SK-N-SH (cell line): ENCODE measurements at regions not wholly inside any gene's neighbourhood (a gene's known extent, or its start where the extent isn't known, plus 50 kb on each side); places are given as distances from the start of the nearest gene placed in this dataset.

Experiments used
- CTCF ChIA-PET: fragments of 300-600, 350-600 bp; formaldehyde crosslinking; extraction: SDS; loops from one replicate; lab custom pipeline; 2021; lab: Yijun Ruan, JAX
- POLR2A ChIA-PET: fragments of 350-600 bp; sonication (Branson Sonifier 250); formaldehyde crosslinking; extraction: SDS; loops from one replicate; lab custom pipeline; 2020; ENCODE audit warnings: antibody characterized with exemption, inconsistent platforms; lab: Yijun Ruan, JAX
- DNase-seq: peaks from one replicate; pipeline ENCODE4 v3.0.0; 2012
- H2AFZ ChIP-seq: fragments of 200-600 bp; sonication (generic); 2 replicates; pipeline ENCODE4 v1.8.1; 2016; ENCODE audit warnings: antibody characterized with exemption, mild to moderate bottlenecking, low read depth
- H3F3A ChIP-seq: fragments of 200-600 bp; sonication (generic); replicated peaks from 2 replicates; pipeline ENCODE3; 2016; ENCODE audit warnings: antibody characterized with exemption, mild to moderate bottlenecking; ENCODE audit not compliant: insufficient read depth
- H3K27ac ChIP-seq, 2 experiments: fragments of 200-500 bp in 1 of 2; fragments of 200-600 bp in 1 of 2; sonication (Bioruptor generic) in 1 of 2; sonication (generic), shearing (Covaris generic) in 1 of 2; 2 replicates each; pipeline versions ENCODE4 v1.5.1 to v1.6.1; 2014 to 2016; ENCODE audit warnings: low read depth in 2 of 2, inconsistent platforms in 1 of 2, low read length in 1 of 2, mild to moderate bottlenecking in 1 of 2, mixed read lengths in 1 of 2
- H3K27me3 ChIP-seq: fragments of 200-600 bp; sonication (generic), shearing (Covaris generic); 2 replicates; pipeline ENCODE4 v1.6.1; 2016; ENCODE audit warnings: mixed run types; ENCODE audit not compliant: insufficient read depth
- H3K36me3 ChIP-seq, 2 experiments: fragments of 200-500 bp in 1 of 2; fragments of 200-600 bp in 1 of 2; sonication (Bioruptor generic) in 1 of 2; sonication (generic) in 1 of 2; replicated peaks in 1 of 2; 2 replicates each; pipeline versions ENCODE3 to v1.5.1; 2014 to 2016; ENCODE audit warnings: low read length in 1 of 2, mild to moderate bottlenecking in 1 of 2; ENCODE audit not compliant: insufficient read depth in 2 of 2, control insufficient read depth in 1 of 2
- H3K4me1 ChIP-seq, 2 experiments: fragments of 200-500 bp in 1 of 2; fragments of 200-600 bp in 1 of 2; sonication (Bioruptor generic) in 1 of 2; sonication (generic), shearing (Covaris generic) in 1 of 2; 2 replicates each; pipeline versions ENCODE4 v1.5.1 to v1.6.1; 2014 to 2016; ENCODE audit warnings: low read depth in 1 of 2, low read length in 1 of 2, mixed run types in 1 of 2; ENCODE audit not compliant: insufficient read depth in 2 of 2, control insufficient read depth in 1 of 2
- H3K4me2 ChIP-seq: fragments of 200-600 bp; sonication (generic), shearing (Covaris generic); 2 replicates; pipeline ENCODE4 v1.6.1; 2017; ENCODE audit warnings: mixed run types
- H3K4me3 ChIP-seq, 2 experiments: fragments of 200-500 bp in 1 of 2; fragments of 200-600 bp in 1 of 2; sonication (Bioruptor generic) in 1 of 2; sonication (generic), shearing (Covaris generic) in 1 of 2; 2 replicates each; pipeline versions ENCODE4 v1.5.1 to v1.8.1; 2014 to 2016; ENCODE audit warnings: low read depth in 2 of 2, inconsistent platforms in 1 of 2, low read length in 1 of 2, mild to moderate bottlenecking in 1 of 2, mixed read lengths in 1 of 2, moderate library complexity in 1 of 2
- H3K79me2 ChIP-seq: fragments of 200-600 bp; sonication (generic); 2 replicates; pipeline ENCODE4 v1.8.1; 2017; ENCODE audit warnings: mild to moderate bottlenecking; ENCODE audit not compliant: insufficient read depth
- H3K9ac ChIP-seq: fragments of 200-600 bp; sonication (generic); 2 replicates; pipeline ENCODE4 v1.6.1; 2017; ENCODE audit warnings: mixed run types
- H3K9me2 ChIP-seq: fragments of 200-600 bp; sonication (generic); 2 replicates; pipeline ENCODE4 v1.6.1; 2017; ENCODE audit warnings: mixed run types
- H3K9me3 ChIP-seq: fragments of 200-600 bp; sonication (generic); 2 replicates; pipeline ENCODE4 v1.6.1; 2017; ENCODE audit warnings: mixed run types, mild to moderate bottlenecking, moderate library complexity
- H4K20me1 ChIP-seq: fragments of 200-600 bp; sonication (generic); 2 replicates; pipeline ENCODE4 v1.6.1; 2017; ENCODE audit warnings: mild to moderate bottlenecking, mixed run types; ENCODE audit not compliant: insufficient read depth
- CHD2 ChIP-seq: fragments of 150-350 bp; IDR thresholded peaks from 2 replicates; pipeline ENCODE4 v1.6.1; 2018; ENCODE audit warnings: low read length; ENCODE audit not compliant: partially characterized antibody
- CTCF ChIP-seq: fragments of 200-600 bp; sonication (generic); IDR thresholded peaks from 2 replicates; pipeline ENCODE4 v1.6.1; 2017; ENCODE audit warnings: antibody characterized with exemption, mild to moderate bottlenecking, moderate library complexity
- ELF1 ChIP-seq: IDR thresholded peaks from 2 replicates; pipeline ENCODE4 v1.4.0; 2012
- EZH2phosphoT487 ChIP-seq: fragments of 200-600 bp; sonication (generic); IDR thresholded peaks from 2 replicates; pipeline ENCODE4 v1.6.1; 2017; ENCODE audit warnings: low read depth, mixed run types, mild to moderate bottlenecking, antibody characterized with exemption, moderate library complexity, borderline replicate concordance
- FOXJ3 ChIP-seq: sonication (generic); formaldehyde crosslinking; IDR thresholded peaks from 2 replicates; pipeline ENCODE4 v1.5.1; 2020; ENCODE audit warnings: mild to moderate bottlenecking, missing genetic modification reagents
- FOXM1 ChIP-seq: IDR thresholded peaks from 2 replicates; pipeline ENCODE4 v1.4.0; 2012; ENCODE audit warnings: low read depth, mild to moderate bottlenecking
- JUND ChIP-seq: IDR thresholded peaks from 2 replicates; pipeline ENCODE4 v1.4.0; 2012
- MAX ChIP-seq: IDR thresholded peaks from 2 replicates; pipeline ENCODE4 v1.4.0; 2012; ENCODE audit warnings: low read depth
- MEF2A ChIP-seq: IDR thresholded peaks from 2 replicates; pipeline ENCODE4 v1.4.0; 2012; ENCODE audit warnings: low read depth, borderline replicate concordance
- NRF1 ChIP-seq: IDR thresholded peaks from 2 replicates; pipeline ENCODE4 v1.6.1; 2012; ENCODE audit warnings: low read depth, mild to moderate bottlenecking, low read length
- PBX3 ChIP-seq: IDR thresholded peaks from 2 replicates; pipeline ENCODE4; 2012
- RAD21 ChIP-seq: IDR thresholded peaks from 2 replicates; pipeline ENCODE4 v1.6.1; 2012; ENCODE audit warnings: mild to moderate bottlenecking, low read length
- RFX5 ChIP-seq: IDR thresholded peaks from 2 replicates; pipeline ENCODE4 v1.6.1; 2012; ENCODE audit warnings: mild to moderate bottlenecking, improper control_type of control experiment, low read length
- RXRA ChIP-seq: IDR thresholded peaks from 2 replicates; pipeline ENCODE4 v1.4.0; 2012; ENCODE audit warnings: low read depth, mild to moderate bottlenecking, borderline replicate concordance
- SMC3 ChIP-seq: IDR thresholded peaks from 2 replicates; pipeline ENCODE4 v1.6.1; 2012; ENCODE audit warnings: low read depth, low read length, improper control_type of control experiment
- TAF1 ChIP-seq: IDR thresholded peaks from 2 replicates; pipeline ENCODE4 v1.6.1; 2012; ENCODE audit warnings: low read depth, mild to moderate bottlenecking, low read length, moderate library complexity, borderline replicate concordance
- TCF12 ChIP-seq: IDR thresholded peaks from 2 replicates; pipeline ENCODE4 v1.4.0; 2012
- USF2 ChIP-seq: fragments of 150-350 bp; IDR thresholded peaks from 2 replicates; pipeline ENCODE4 v1.6.1; 2017; ENCODE audit warnings: antibody characterized with exemption, low read length, low read depth, borderline replicate concordance
- YY1 ChIP-seq: IDR thresholded peaks from 2 replicates; pipeline ENCODE4 v1.4.0; 2012; ENCODE audit warnings: low read depth, mild to moderate bottlenecking
- ZBTB33 ChIP-seq: IDR thresholded peaks from 2 replicates; pipeline ENCODE4 v1.4.0; 2012; ENCODE audit warnings: low read depth, borderline replicate concordance
- WGBS: methylation state at CpG from one replicate; pipeline ENCODE4 v1.1.6; 2017; ENCODE audit warnings: low lambda C conversion rate; 5-methylcytosine and 5-hydroxymethylcytosine counted together

GRCh38 chr4:189500970-189501369, 439.7 kb upstream of the FRG1 start:
- POLR2A ChIA-PET, result no interaction called here
- Histone ChIP-seq H3K79me2 (no peaks in the 10 kb centered on the region), H2AFZ (no peak overlapping the region)

More at GRCh38 chr4:189500970-189501369, 439.7 kb upstream of the FRG1 start:
- WGBS, result 22% methylated on average over 5 of the region's 5 CpGs
- no peak for TF ChIP-seq YY1
- no peak for TF ChIP-seq MEF2A
- TF ChIP-seq CTCF, result no peak
- TF ChIP-seq CHD2, result no peak
- TF ChIP-seq RAD21, result no peak
- TF ChIP-seq EZH2phosphoT487, result no peak
- TF ChIP-seq RXRA, result no peak
- no peak for TF ChIP-seq ZBTB33
- no peak for TF ChIP-seq PBX3
- TF ChIP-seq JUND, result no peak
- TF ChIP-seq USF2, result no peak
- no peak for TF ChIP-seq MAX
- no peak for TF ChIP-seq TCF12
- TF ChIP-seq FOXJ3, result no peak
- no peak for TF ChIP-seq FOXM1
- TF ChIP-seq NRF1, result no peak
- no peak for TF ChIP-seq ELF1
- no peak for TF ChIP-seq TAF1
- no peak for TF ChIP-seq SMC3
- TF ChIP-seq RFX5, result no peak
- Histone ChIP-seq H4K20me1 (no peaks in the 10 kb centered on the region), H3K4me2 (no peak overlapping the region), H3K27ac (no peak overlapping the region), H3K9ac (no peak overlapping the region), H3K4me3 (no peak overlapping the region), H3K9me3 (no peaks in the 10 kb centered on the region), H3F3A (no peaks in the 10 kb centered on the region), H3K27me3 (no peaks in the 10 kb centered on the region), H3K36me3 (no peaks in the 10 kb centered on the region), H3K4me1 (peaks cover 0 to 5% of the 10 kb centered on the region in 2 experiments; a peak in 1 of 4 replicates), H3K9me2 (no peaks in the 10 kb centered on the region)
- DNase-seq, result no peak
- CTCF ChIA-PET, result interaction anchor here (1.1 kb wide), 1 partner anchor 292 kb away, joined by 3 read pairs; no protein-coding TSS in a partner anchor
